ENCODE measurements at regions not wholly inside any gene's neighbourhood (a gene's known extent, or its start where the extent isn't known, plus 50 kb on each side); places are given as distances from the start of the nearest gene placed in this dataset.

GRCh38 chr4:104811727-104812126, 317.0 kb upstream of the CXXC4 start:
- no peak overlapping the region for H2AFZ ChIP-seq (ENCODE audit: low read depth, low read length)
- DNase-seq, result no peak
- H3K4me2 ChIP-seq (ENCODE audit: insufficient read depth, low read length), result no peak overlapping the region
- no peak overlapping the region for H3K9ac ChIP-seq (ENCODE audit: low read depth, low read length)
- H3K27ac ChIP-seq (ENCODE audit: low read length), result no peak overlapping the region
- no peaks in the 10 kb centered on the region for H3K9me3 ChIP-seq (ENCODE audit: insufficient read depth, low read length, severe bottlenecking)
- no peaks in the 10 kb centered on the region for H3K4me1 ChIP-seq (ENCODE audit: insufficient read depth, low read length)
- H3K4me3 ChIP-seq (ENCODE audit: low read depth in 1 of 2, low read length in 2 of 2), result no peak overlapping the region
- no peaks in the 10 kb centered on the region for H3K36me3 ChIP-seq (ENCODE audit: insufficient read depth, low read length)
- H4K20me1 ChIP-seq (ENCODE audit: insufficient read depth, low read length), result no peaks in the 10 kb centered on the region
- TF ChIP-seq CTCF (IDR thresholded peaks at IDR 0.05; ENCODE audit: borderline replicate concordance, extremely low read depth, low read length, poor library complexity, severe bottlenecking) (no peak), EZH2 (IDR thresholded peaks at IDR 0.05; ENCODE audit: borderline replicate concordance, low read depth, low read length, severe bottlenecking) (no peak)
- no peaks in the 10 kb centered on the region for H3K79me2 ChIP-seq (ENCODE audit: insufficient read depth, low read length)
- no peak for ATAC-seq (ENCODE audit: insufficient read depth, low read depth)
- H3K27me3 ChIP-seq (ENCODE audit: insufficient read depth, low read length, poor library complexity), result no peaks in the 10 kb centered on the region

- DNase-seq (no peak), ATAC-seq (ENCODE audit: insufficient read depth, low read depth) (no peak)
- H3K9me3 ChIP-seq (ENCODE audit: insufficient read depth, low read length, severe bottlenecking), result no peaks in the 10 kb centered on the region
- no peaks in the 10 kb centered on the region for H4K20me1 ChIP-seq (ENCODE audit: insufficient read depth, low read length)
- no peak for TF ChIP-seq EZH2 (IDR thresholded peaks at IDR 0.05; ENCODE audit: borderline replicate concordance, low read depth, low read length, severe bottlenecking)
- no peak for TF ChIP-seq CTCF (IDR thresholded peaks at IDR 0.05; ENCODE audit: borderline replicate concordance, extremely low read depth, low read length, poor library complexity, severe bottlenecking)
- no peak overlapping the region for H3K4me3 ChIP-seq (ENCODE audit: low read depth in 1 of 2, low read length in 2 of 2)
- no peaks in the 10 kb centered on the region for H3K79me2 ChIP-seq (ENCODE audit: insufficient read depth, low read length)
- H3K4me2 ChIP-seq (ENCODE audit: insufficient read depth, low read length), result no peak overlapping the region
- H2AFZ ChIP-seq (ENCODE audit: low read depth, low read length), result no peak overlapping the region
- no peak overlapping the region for H3K27ac ChIP-seq (ENCODE audit: low read length)
- no peaks in the 10 kb centered on the region for H3K36me3 ChIP-seq (ENCODE audit: insufficient read depth, low read length)
- no peak overlapping the region for H3K9ac ChIP-seq (ENCODE audit: low read depth, low read length)
- H3K27me3 ChIP-seq (ENCODE audit: insufficient read depth, low read length, poor library complexity), result no peaks in the 10 kb centered on the region
- H3K4me1 ChIP-seq (ENCODE audit: insufficient read depth, low read length), result no peaks in the 10 kb centered on the region
Measured at GRCh38 chr4:104815665-104816064, 321.0 kb upstream of the CXXC4 start.

GRCh38 chr4:104818579-104818978, 323.9 kb upstream of the CXXC4 start:
- ATAC-seq (ENCODE audit: insufficient read depth, low read depth) (peak; percentile 68; the same call in 2 of the 3 replicates), DNase-seq (no peak)
- no peaks in the 10 kb centered on the region for H3K27me3 ChIP-seq (ENCODE audit: insufficient read depth, low read length, poor library complexity)
- H3K9ac ChIP-seq (ENCODE audit: low read depth, low read length), result no peak overlapping the region
- H3K4me2 ChIP-seq (ENCODE audit: insufficient read depth, low read length), result no peak overlapping the region
- no peak overlapping the region for H2AFZ ChIP-seq (ENCODE audit: low read depth, low read length)
- no peaks in the 10 kb centered on the region for H3K4me1 ChIP-seq (ENCODE audit: insufficient read depth, low read length)
- no peaks in the 10 kb centered on the region for H3K79me2 ChIP-seq (ENCODE audit: insufficient read depth, low read length)
- H3K27ac ChIP-seq (ENCODE audit: low read length), result no peak overlapping the region
- H3K4me3 ChIP-seq (ENCODE audit: low read depth in 1 of 2, low read length in 2 of 2), result no peak overlapping the region
- H4K20me1 ChIP-seq (ENCODE audit: insufficient read depth, low read length), result no peaks in the 10 kb centered on the region
- H3K9me3 ChIP-seq (ENCODE audit: insufficient read depth, low read length, severe bottlenecking), result no peaks in the 10 kb centered on the region
- H3K36me3 ChIP-seq (ENCODE audit: insufficient read depth, low read length), result no peaks in the 10 kb centered on the region
- TF ChIP-seq EZH2 (IDR thresholded peaks at IDR 0.05; ENCODE audit: borderline replicate concordance, low read depth, low read length, severe bottlenecking) (no peak), CTCF (IDR thresholded peaks at IDR 0.05; ENCODE audit: borderline replicate concordance, extremely low read depth, low read length, poor library complexity, severe bottlenecking) (no peak)

GRCh38 chr4:104826171-104826570, 320.5 kb upstream of the TET2 start:
- Histone ChIP-seq H3K9ac (ENCODE audit: low read depth, low read length) (no peak overlapping the region), H3K79me2 (ENCODE audit: insufficient read depth, low read length) (no peaks in the 10 kb centered on the region), H3K36me3 (ENCODE audit: insufficient read depth, low read length) (no peaks in the 10 kb centered on the region), H3K27me3 (ENCODE audit: insufficient read depth, low read length, poor library complexity) (no peaks in the 10 kb centered on the region), H3K4me3 (ENCODE audit: low read depth in 1 of 2, low read length in 2 of 2) (no peak overlapping the region), H3K4me1 (ENCODE audit: insufficient read depth, low read length) (no peaks in the 10 kb centered on the region), H3K27ac (ENCODE audit: low read length) (no peak overlapping the region), H3K4me2 (ENCODE audit: insufficient read depth, low read length) (no peak overlapping the region), H4K20me1 (ENCODE audit: insufficient read depth, low read length) (no peaks in the 10 kb centered on the region), H3K9me3 (ENCODE audit: insufficient read depth, low read length, severe bottlenecking) (no peaks in the 10 kb centered on the region), H2AFZ (ENCODE audit: low read depth, low read length) (no peak overlapping the region)
- TF ChIP-seq EZH2 (IDR thresholded peaks at IDR 0.05; ENCODE audit: borderline replicate concordance, low read depth, low read length, severe bottlenecking) (no peak), CTCF (IDR thresholded peaks at IDR 0.05; ENCODE audit: borderline replicate concordance, extremely low read depth, low read length, poor library complexity, severe bottlenecking) (no peak)
- no peak for DNase-seq
- no peak for ATAC-seq (ENCODE audit: insufficient read depth, low read depth)

All from DND-41 (cell line).